VCaP (cell line): ENCODE measurements at regions not wholly inside any gene's neighbourhood (a gene's known extent, or its start where the extent isn't known, plus 50 kb on each side); places are given as distances from the start of the nearest gene placed in this dataset.

Source experiments
- H3K27ac ChIP-seq: fragments of 450-650 bp; 2 replicates; pipeline ENCODE4 v1.5.1; 2017
- CTCF ChIP-seq: fragments of 450-650 bp; conservative IDR thresholded peaks from 2 replicates; pipeline ENCODE4 v1.5.1; 2017; ENCODE audit warnings: mild to moderate bottlenecking, moderate library complexity

GRCh38 chr5:98158440-98158839 is 615.0 kb upstream of the RGMB start:
- H3K27ac ChIP-seq: no peak overlapping the region
- no peak for TF ChIP-seq CTCF

GRCh38 chr5:98163796-98164493 is 609.5 kb upstream of the RGMB start:
- H3K27ac ChIP-seq: no peak overlapping the region
- no peak for TF ChIP-seq CTCF

GRCh38 chr5:98168871-98169270 is 604.6 kb upstream of the RGMB start:
- no peak overlapping the region for H3K27ac ChIP-seq
- no peak for TF ChIP-seq CTCF

- TF ChIP-seq CTCF: no peak
- no peak overlapping the region for H3K27ac ChIP-seq
Observed at GRCh38 chr5:98170994-98171393, 602.5 kb upstream of the RGMB start.

- TF ChIP-seq CTCF: no peak
- H3K27ac ChIP-seq: no peak overlapping the region
Observed at GRCh38 chr5:98173334-98173733, 600.1 kb upstream of the RGMB start.

- TF ChIP-seq CTCF: no peak
- H3K27ac ChIP-seq: no peak overlapping the region
Observed at GRCh38 chr5:98175474-98175873, 598.0 kb upstream of the RGMB start.

GRCh38 chr5:98179791-98180755 is 593.4 kb upstream of the RGMB start:
- no peak for TF ChIP-seq CTCF

More at GRCh38 chr5:98179791-98180755, 593.4 kb upstream of the RGMB start:
- H3K27ac ChIP-seq: no peak overlapping the region
